Prostate gland (tissue), 2 donors: ENCODE measurements at regions not wholly inside any gene's neighbourhood (a gene's known extent, or its start where the extent isn't known, plus 50 kb on each side); places are given as distances from the start of the nearest gene placed in this dataset.

Experiments
- DNase-seq: peaks from one replicate; pipeline ENCODE4 v3.0.0-alpha.2; 2019; ENCODE audit warnings: low spot score
- H3K27ac ChIP-seq, 2 donors: fragments of 200-600 bp; sonication (generic); 2 replicates each; pipeline ENCODE4 v1.5.1; 2017 to 2019
- H3K27me3 ChIP-seq: fragments of 200-600 bp; sonication (generic); replicated peaks from 2 replicates; pipeline ENCODE4 v1.5.1; 2019; ENCODE audit not compliant: insufficient read depth
- H3K36me3 ChIP-seq, 2 donors: fragments of 200-600 bp; sonication (generic); 1 replicate in 1 of 2; 2 replicates in 1 of 2; pipeline versions ENCODE4 v1.5.1 to v1.8.1; 2017 to 2019
- H3K4me1 ChIP-seq: fragments of 200-600 bp; sonication (generic); replicated peaks from 2 replicates; pipeline ENCODE4 v1.5.1; 2019
- H3K4me3 ChIP-seq, 2 donors: fragments of 200-600 bp; sonication (generic); 2 replicates each; pipeline ENCODE4 v1.5.1; 2017 to 2019
- H3K9me3 ChIP-seq: fragments of 200-600 bp; sonication (generic); 2 replicates; pipeline ENCODE4 v1.5.1; 2017
- CTCF ChIP-seq, 4 experiments: fragments of 200-600 bp in 2 of 4; fragments of 450-650 bp in 2 of 4; sonication (generic) in 2 of 4; IDR thresholded peaks; 1 replicate in 3 of 4; 2 replicates in 1 of 4; pipeline ENCODE4 v1.5.1; 2016 to 2019; ENCODE audit warnings: antibody characterized with exemption in 4 of 4, mild to moderate bottlenecking in 2 of 4, moderate library complexity in 2 of 4
- POLR2A ChIP-seq: fragments of 450-650 bp; IDR thresholded peaks from one replicate; pipeline ENCODE4 v1.6.1; 2016; ENCODE audit warnings: antibody characterized with exemption, mild to moderate bottlenecking
- POLR2AphosphoS5 ChIP-seq: sonication (generic); formaldehyde crosslinking; IDR thresholded peaks from one replicate; pipeline ENCODE4 v1.6.1; 2017; ENCODE audit warnings: antibody characterized with exemption
- WGBS: methylation state at CpG from one replicate; pipeline ENCODE4 v1.1.5; 2018; 5-methylcytosine and 5-hydroxymethylcytosine counted together
- intact Hi-C: fragments of 100-400 bp; cut with DNase I; formaldehyde crosslinking; loops from one replicate; pipeline ENCODE4 v1.14.2; 2022

- TF ChIP-seq CTCF (IDR thresholded peaks at IDR 0.05) (no peak), POLR2A (no peak), POLR2AphosphoS5 (no peak)
- Histone ChIP-seq H3K4me3 (no peak overlapping the region), H3K36me3 (no peaks in the 10 kb centered on the region), H3K4me1 (no peaks in the 10 kb centered on the region), H3K27ac (no peak overlapping the region), H3K27me3 (no peaks in the 10 kb centered on the region), H3K9me3 (no peaks in the 10 kb centered on the region)
- intact Hi-C loops: no loop called here
- no peak for DNase-seq
Observed at GRCh38 chrX:45795546-45795945, 594.9 kb upstream of the DIPK2B start.

GRCh38 chrX:45794995-45795337 lies 594.3 kb upstream of the DIPK2B start:
- Histone ChIP-seq H3K27ac (no peak overlapping the region), H3K9me3 (no peaks in the 10 kb centered on the region), H3K27me3 (no peaks in the 10 kb centered on the region), H3K4me3 (no peak overlapping the region), H3K36me3 (no peaks in the 10 kb centered on the region), H3K4me1 (no peaks in the 10 kb centered on the region)
- intact Hi-C loops: no loop called here
- 75% methylated on average over 1 of the region's 1 CpG for WGBS
- TF ChIP-seq POLR2A: no peak
- no peak for TF ChIP-seq POLR2AphosphoS5
- TF ChIP-seq CTCF (IDR thresholded peaks at IDR 0.05): no peak
- DNase-seq: no peak

- no peaks in the 10 kb centered on the region for H3K27me3 ChIP-seq
- TF ChIP-seq CTCF (IDR thresholded peaks at IDR 0.05) (no peak), POLR2A (no peak), POLR2AphosphoS5 (no peak)
- intact Hi-C loops: no loop called here
- no peak overlapping the region for H3K4me3 ChIP-seq
- no peak for DNase-seq
- WGBS: 37% methylated on average over 2 of the region's 2 CpGs
- H3K4me1 ChIP-seq: no peaks in the 10 kb centered on the region
- H3K27ac ChIP-seq: no peak overlapping the region
- H3K36me3 ChIP-seq: no peaks in the 10 kb centered on the region
- no peaks in the 10 kb centered on the region for H3K9me3 ChIP-seq
Observed at GRCh38 chrX:45794323-45794994, 593.8 kb upstream of the DIPK2B start.

GRCh38 chrX:45788941-45789348 lies 588.3 kb upstream of the DIPK2B start:
- no peak for TF ChIP-seq CTCF (IDR thresholded peaks at IDR 0.05)
- TF ChIP-seq POLR2A: no peak
- no peak for TF ChIP-seq POLR2AphosphoS5
- H3K36me3 ChIP-seq: no peaks in the 10 kb centered on the region
- 46% methylated on average over 8 of the region's 8 CpGs for WGBS
- no peaks in the 10 kb centered on the region for H3K27me3 ChIP-seq
- H3K4me3 ChIP-seq: no peak overlapping the region
- no peak for DNase-seq
- H3K4me1 ChIP-seq: no peaks in the 10 kb centered on the region
- H3K27ac ChIP-seq: no peak overlapping the region
- no peaks in the 10 kb centered on the region for H3K9me3 ChIP-seq
- intact Hi-C loops: no loop called here

- H3K9me3 ChIP-seq: no peaks in the 10 kb centered on the region
- no peak for TF ChIP-seq CTCF (IDR thresholded peaks at IDR 0.05)
- TF ChIP-seq POLR2A: no peak
- TF ChIP-seq POLR2AphosphoS5: no peak
- H3K4me1 ChIP-seq: no peaks in the 10 kb centered on the region
- no peaks in the 10 kb centered on the region for H3K27me3 ChIP-seq
- WGBS: 54% methylated on average over 5 of the region's 5 CpGs
- H3K4me3 ChIP-seq: no peak overlapping the region
- H3K36me3 ChIP-seq: no peaks in the 10 kb centered on the region
- H3K27ac ChIP-seq: no peak overlapping the region
- no peak for DNase-seq
- intact Hi-C loops: no loop called here
Observed at GRCh38 chrX:45788315-45788714, 587.6 kb upstream of the DIPK2B start.
